Loucy (cell line): ENCODE measurements at regions not wholly inside any gene's neighbourhood (a gene's known extent, or its start where the extent isn't known, plus 50 kb on each side); places are given as distances from the start of the nearest gene placed in this dataset.

ENCODE experiments used
- EZH2phosphoT487 ChIP-seq: fragments of 200-600 bp; IDR thresholded peaks from 2 replicates; pipeline ENCODE4 v1.6.1; 2018; ENCODE audit warnings: antibody characterized with exemption, mild to moderate bottlenecking, moderate library complexity, borderline replicate concordance
- TF ChIP-seq, protein P1 (sequence below): fragments of 200-600 bp; sonication (generic); conservative IDR thresholded peaks from 2 replicates; pipeline ENCODE4 v1.5.1; 2014; ENCODE audit warnings: mild to moderate bottlenecking, antibody characterized with exemption, low read length

DNA sequence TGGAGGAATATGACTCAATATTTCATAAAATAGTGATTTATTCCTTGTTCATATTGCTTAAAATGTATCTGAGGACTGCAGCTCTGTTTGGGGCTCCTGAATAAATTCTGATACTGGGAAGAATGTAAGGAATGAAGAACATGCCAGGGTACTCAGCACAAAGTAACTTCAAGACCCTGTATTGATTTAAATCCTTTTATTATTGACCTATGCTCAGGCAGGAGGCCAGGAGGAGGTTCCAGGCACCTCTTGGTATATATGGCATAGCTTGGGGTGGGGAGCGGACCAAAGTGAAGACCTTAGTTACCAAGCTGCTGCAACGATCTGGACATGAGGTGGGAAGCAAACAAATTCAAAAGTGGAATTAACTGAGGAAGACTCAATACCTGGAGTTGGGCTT lies 142.8 kb upstream of the PEX5L start:
- TF ChIP-seq, protein P1, sequence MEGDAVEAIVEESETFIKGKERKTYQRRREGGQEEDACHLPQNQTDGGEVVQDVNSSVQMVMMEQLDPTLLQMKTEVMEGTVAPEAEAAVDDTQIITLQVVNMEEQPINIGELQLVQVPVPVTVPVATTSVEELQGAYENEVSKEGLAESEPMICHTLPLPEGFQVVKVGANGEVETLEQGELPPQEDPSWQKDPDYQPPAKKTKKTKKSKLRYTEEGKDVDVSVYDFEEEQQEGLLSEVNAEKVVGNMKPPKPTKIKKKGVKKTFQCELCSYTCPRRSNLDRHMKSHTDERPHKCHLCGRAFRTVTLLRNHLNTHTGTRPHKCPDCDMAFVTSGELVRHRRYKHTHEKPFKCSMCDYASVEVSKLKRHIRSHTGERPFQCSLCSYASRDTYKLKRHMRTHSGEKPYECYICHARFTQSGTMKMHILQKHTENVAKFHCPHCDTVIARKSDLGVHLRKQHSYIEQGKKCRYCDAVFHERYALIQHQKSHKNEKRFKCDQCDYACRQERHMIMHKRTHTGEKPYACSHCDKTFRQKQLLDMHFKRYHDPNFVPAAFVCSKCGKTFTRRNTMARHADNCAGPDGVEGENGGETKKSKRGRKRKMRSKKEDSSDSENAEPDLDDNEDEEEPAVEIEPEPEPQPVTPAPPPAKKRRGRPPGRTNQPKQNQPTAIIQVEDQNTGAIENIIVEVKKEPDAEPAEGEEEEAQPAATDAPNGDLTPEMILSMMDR = no peak
- TF ChIP-seq EZH2phosphoT487 = no peak
